Trophoblast cell (in vitro differentiated cells and primary cell): ENCODE measurements at regions not wholly inside any gene's neighbourhood (a gene's known extent, or its start where the extent isn't known, plus 50 kb on each side); places are given as distances from the start of the nearest gene placed in this dataset.

Experiments used
- DNase-seq, 2 donors: peaks; one replicate each; pipeline ENCODE4 v3.0.0-alpha.2; 2016
- H2AFZ ChIP-seq: 2 replicates; pipeline ENCODE4 v1.6.1; 2013; ENCODE audit warnings: low read length, moderate library complexity, mild to moderate bottlenecking; ENCODE audit not compliant: insufficient read depth, poor library complexity
- H2AK5ac ChIP-seq: 2 replicates; pipeline ENCODE4 v1.6.1; 2013; ENCODE audit warnings: mild to moderate bottlenecking, low read length
- H2BK120ac ChIP-seq: 2 replicates; pipeline ENCODE4 v1.6.1; 2013; ENCODE audit warnings: low read length, mild to moderate bottlenecking, moderate library complexity; ENCODE audit not compliant: insufficient read depth, poor library complexity
- H2BK12ac ChIP-seq: 2 replicates; pipeline ENCODE4 v1.6.1; 2013; ENCODE audit warnings: mild to moderate bottlenecking, low read length, moderate library complexity
- H2BK5ac ChIP-seq: 2 replicates; pipeline ENCODE4 v1.6.1; 2013; ENCODE audit warnings: low read length, low read depth, moderate library complexity, mild to moderate bottlenecking; ENCODE audit not compliant: poor library complexity
- H3K14ac ChIP-seq: 2 replicates; pipeline ENCODE4 v1.6.1; 2013; ENCODE audit warnings: mild to moderate bottlenecking, low read length
- H3K18ac ChIP-seq: 2 replicates; pipeline ENCODE4 v1.6.1; 2013; ENCODE audit warnings: mild to moderate bottlenecking, low read length
- H3K23ac ChIP-seq: 2 replicates; pipeline ENCODE4 v1.6.1; 2013; ENCODE audit warnings: low read length
- H3K27ac ChIP-seq: 2 replicates; pipeline ENCODE4 v1.5.1; 2013; ENCODE audit warnings: low read depth, mild to moderate bottlenecking, inconsistent platforms, low read length, moderate library complexity
- H3K27me3 ChIP-seq: 2 replicates; pipeline ENCODE4 v1.6.1; 2013; ENCODE audit warnings: inconsistent platforms, mild to moderate bottlenecking, low read length, moderate library complexity; ENCODE audit not compliant: insufficient read depth
- H3K36me3 ChIP-seq, 2 experiments: 1 replicate in 1 of 2; 2 replicates in 1 of 2; pipeline ENCODE4 v1.6.1; 2013; ENCODE audit warnings: low read length in 2 of 2, mild to moderate bottlenecking in 2 of 2, moderate library complexity in 1 of 2; ENCODE audit not compliant: insufficient read depth in 2 of 2, control insufficient read depth in 1 of 2
- H3K4ac ChIP-seq: 2 replicates; pipeline ENCODE4 v1.6.1; 2013; ENCODE audit warnings: low read depth, mild to moderate bottlenecking, low read length, moderate library complexity
- H3K4me1 ChIP-seq, 2 experiments: 1 replicate in 1 of 2; 2 replicates in 1 of 2; pipeline ENCODE4 v1.6.1; 2013; ENCODE audit warnings: low read length in 2 of 2, mild to moderate bottlenecking in 2 of 2, moderate library complexity in 1 of 2; ENCODE audit not compliant: insufficient read depth in 2 of 2, control insufficient read depth in 1 of 2
- H3K4me2 ChIP-seq: 2 replicates; pipeline ENCODE4 v1.6.1; 2013; ENCODE audit warnings: inconsistent platforms, mild to moderate bottlenecking, low read length, moderate library complexity
- H3K4me3 ChIP-seq: 2 replicates; pipeline ENCODE4 v1.5.1; 2013; ENCODE audit warnings: mild to moderate bottlenecking, low read depth, low read length, inconsistent platforms
- H3K79me1 ChIP-seq: one replicate; pipeline ENCODE4 v1.6.1; 2013; ENCODE audit warnings: low read length
- H3K79me2 ChIP-seq: 2 replicates; pipeline ENCODE4 v1.6.1; 2013; ENCODE audit warnings: low read length, mild to moderate bottlenecking; ENCODE audit not compliant: control insufficient read depth, insufficient read depth, poor library complexity
- H3K9ac ChIP-seq: 2 replicates; pipeline ENCODE4 v1.6.1; 2013; ENCODE audit warnings: mild to moderate bottlenecking, low read length
- H3K9me3 ChIP-seq: 2 replicates; pipeline ENCODE4 v1.6.1; 2013; ENCODE audit warnings: low read depth, mild to moderate bottlenecking, control low read depth, inconsistent platforms, low read length; ENCODE audit not compliant: insufficient read depth
- H4K12ac ChIP-seq: 2 replicates; pipeline ENCODE4 v1.6.1; 2013; ENCODE audit warnings: low read depth, mild to moderate bottlenecking, low read length, moderate library complexity
- H4K8ac ChIP-seq: 2 replicates; pipeline ENCODE4 v1.6.1; 2013; ENCODE audit warnings: low read depth, mild to moderate bottlenecking, low read length, moderate library complexity
- H4K91ac ChIP-seq: one replicate; pipeline ENCODE4 v1.6.1; 2013; ENCODE audit warnings: low read depth, mild to moderate bottlenecking, low read length, moderate library complexity
- whole genome bisulfite sequencing: extraction: QIAGEN DNeasy Blood & Tissue Kit; methylation state at CpG from one replicate; pipeline ENCODE4 v1.1.7; 2013; ENCODE audit warnings: missing lambda C conversion rate; ENCODE audit not compliant: insufficient read length, insufficient coverage; ENCODE audit errors: extremely low coverage; 5-methylcytosine and 5-hydroxymethylcytosine counted together

- H4K91ac ChIP-seq: peak overlapping the region; percentile 41
- H3K14ac ChIP-seq: peak overlapping the region; percentile 31
- peak overlapping the region; percentile 8 for H2BK120ac ChIP-seq
- H3K18ac ChIP-seq: no peak overlapping the region
- H3K79me2 ChIP-seq: no peaks in the 10 kb centered on the region
- no peak overlapping the region for H2AK5ac ChIP-seq
- H3K9me3 ChIP-seq: no peaks in the 10 kb centered on the region
- no peak overlapping the region for H3K9ac ChIP-seq
- H4K8ac ChIP-seq: peak overlapping the region; percentile 79
- no peak overlapping the region for H3K27ac ChIP-seq
- no peak overlapping the region for H2BK12ac ChIP-seq
- no peak overlapping the region for H2BK5ac ChIP-seq
- peaks cover 5 to 6% of the 10 kb centered on the region in 2 experiments for H3K4me1 ChIP-seq
- H3K4ac ChIP-seq: no peak overlapping the region
- H3K27me3 ChIP-seq: no peaks in the 10 kb centered on the region
- H2AFZ ChIP-seq: peak overlapping the region; percentile 89
- WGBS: no CpG with 5 or more reads among the region's 47 CpGs
- peaks cover 0 to 1% of the 10 kb centered on the region in 2 experiments for H3K36me3 ChIP-seq
- peak; percentile 78 to 90 for DNase-seq
- H3K4me2 ChIP-seq: peak overlapping the region; percentile 70
- H4K12ac ChIP-seq: peak overlapping the region; percentile 61
- H3K79me1 ChIP-seq: peaks cover 3% of the 10 kb centered on the region
- no peak overlapping the region for H3K23ac ChIP-seq
- peak overlapping the region; percentile 83 for H3K4me3 ChIP-seq
Measured at GRCh38 chr2:61694312-61695274, 156.4 kb upstream of the XPO1 start.

- peaks cover 0 to 1% of the 10 kb centered on the region in 2 experiments for H3K36me3 ChIP-seq
- H3K9me3 ChIP-seq: no peaks in the 10 kb centered on the region
- H2BK12ac ChIP-seq: no peak overlapping the region
Measured at GRCh38 chr2:61693744-61694143, 155.6 kb upstream of the XPO1 start.

GRCh38 chr2:61690078-61690596, 152.0 kb upstream of the XPO1 start:
- DNase-seq: no peak
- no peak overlapping the region for H3K9ac ChIP-seq
- H3K4me1 ChIP-seq: peaks cover 5 to 6% of the 10 kb centered on the region in 2 experiments
- H3K4me3 ChIP-seq: no peak overlapping the region
- no peak overlapping the region for H3K18ac ChIP-seq
- H3K27ac ChIP-seq: no peak overlapping the region
- no peak overlapping the region for H3K4ac ChIP-seq
- no peaks in the 10 kb centered on the region for H3K9me3 ChIP-seq
- H4K12ac ChIP-seq: no peak overlapping the region
- H3K4me2 ChIP-seq: no peak overlapping the region
- no peak overlapping the region for H3K23ac ChIP-seq
- H2BK5ac ChIP-seq: no peak overlapping the region
- H3K27me3 ChIP-seq: no peaks in the 10 kb centered on the region
- no peak overlapping the region for H3K14ac ChIP-seq
- no peak overlapping the region for H4K91ac ChIP-seq
- no peak overlapping the region for H2BK120ac ChIP-seq
- H3K79me2 ChIP-seq: no peaks in the 10 kb centered on the region
- H4K8ac ChIP-seq: no peak overlapping the region
- H2AFZ ChIP-seq: no peak overlapping the region
- H2AK5ac ChIP-seq: no peak overlapping the region
- H3K36me3 ChIP-seq: no peaks in the 10 kb centered on the region
- peaks cover 3% of the 10 kb centered on the region for H3K79me1 ChIP-seq
- H2BK12ac ChIP-seq: no peak overlapping the region

More at GRCh38 chr2:61693744-61694143, 155.6 kb upstream of the XPO1 start:
- Histone ChIP-seq H3K27ac (no peak overlapping the region), H3K79me2 (no peaks in the 10 kb centered on the region), H3K9ac (no peak overlapping the region), H3K4me3 (no peak overlapping the region), H3K18ac (no peak overlapping the region), H2BK5ac (no peak overlapping the region), H2BK120ac (no peak overlapping the region), H3K27me3 (no peaks in the 10 kb centered on the region), H2AFZ (no peak overlapping the region), H4K8ac (no peak overlapping the region), H4K12ac (no peak overlapping the region), H2AK5ac (no peak overlapping the region), H3K4me1 (peaks cover 5 to 6% of the 10 kb centered on the region in 2 experiments), H3K4me2 (no peak overlapping the region), H3K14ac (no peak overlapping the region), H3K4ac (no peak overlapping the region), H3K79me1 (peaks cover 3% of the 10 kb centered on the region), H3K23ac (no peak overlapping the region), H4K91ac (no peak overlapping the region)
- WGBS: no CpG with 5 or more reads among the region's 2 CpGs
- DNase-seq: no peak

GRCh38 chr2:61689568-61689967, 151.4 kb upstream of the XPO1 start:
- H3K9ac ChIP-seq: no peak overlapping the region
- DNase-seq: no peak

More at GRCh38 chr2:61689568-61689967, 151.4 kb upstream of the XPO1 start:
- H4K91ac ChIP-seq: no peak overlapping the region
- H4K12ac ChIP-seq: no peak overlapping the region
- H2BK12ac ChIP-seq: no peak overlapping the region
- H4K8ac ChIP-seq: no peak overlapping the region
- H3K14ac ChIP-seq: no peak overlapping the region
- no peak overlapping the region for H2AFZ ChIP-seq
- no peak overlapping the region for H3K27ac ChIP-seq
- no peaks in the 10 kb centered on the region for H3K9me3 ChIP-seq
- peaks cover 3% of the 10 kb centered on the region in 2 experiments for H3K4me1 ChIP-seq
- H3K27me3 ChIP-seq: no peaks in the 10 kb centered on the region
- H3K4ac ChIP-seq: no peak overlapping the region
- H3K36me3 ChIP-seq: no peaks in the 10 kb centered on the region
- H3K79me2 ChIP-seq: no peaks in the 10 kb centered on the region
- no peak overlapping the region for H2BK120ac ChIP-seq
- no peak overlapping the region for H3K4me2 ChIP-seq
- H3K79me1 ChIP-seq: peaks cover 3% of the 10 kb centered on the region
- WGBS: no CpG with 5 or more reads among the region's 5 CpGs
- no peak overlapping the region for H3K4me3 ChIP-seq
- no peak overlapping the region for H3K23ac ChIP-seq
- no peak overlapping the region for H2BK5ac ChIP-seq
- H2AK5ac ChIP-seq: no peak overlapping the region
- no peak overlapping the region for H3K18ac ChIP-seq
